SK-N-SH treated with all-trans-retinoic acid at 6 μM for 48 hours (cell line): ENCODE measurements at regions not wholly inside any gene's neighbourhood (a gene's known extent, or its start where the extent isn't known, plus 50 kb on each side); places are given as distances from the start of the nearest gene placed in this dataset.

Source experiments
- ATAC-seq: fragments of 200-7000 bp; cut with Tn5 transposase; 3 replicates; pipeline ENCODE4 v1.9.1; 2020; ENCODE audit warnings: mild to moderate bottlenecking, moderate library complexity
- ARNTL ChIP-seq: fragments of 450-650 bp; formaldehyde crosslinking; IDR thresholded peaks from 2 replicates; pipeline ENCODE4 v1.5.0; 2020; ENCODE audit warnings: low read depth, mild to moderate bottlenecking, moderate library complexity, borderline replicate concordance
- BACH2 ChIP-seq: fragments of 250-450 bp; sonication (Bioruptor Pico); IDR thresholded peaks from 2 replicates; pipeline ENCODE4 v1.9.0; 2021; ENCODE audit warnings: mild to moderate bottlenecking, borderline replicate concordance
- CREB5 ChIP-seq: fragments of 250-450 bp; sonication (Bioruptor Pico); IDR thresholded peaks from 2 replicates; pipeline ENCODE4 v1.5.1; 2020; ENCODE audit warnings: low read depth, mild to moderate bottlenecking, moderate library complexity
- CSDC2 ChIP-seq: fragments of 250-450 bp; sonication (Bioruptor Pico); IDR thresholded peaks from 2 replicates; pipeline ENCODE4 v1.5.0; 2020; ENCODE audit warnings: mild to moderate bottlenecking, moderate library complexity
- CSRNP3 ChIP-seq: fragments of 250-450 bp; sonication (Bioruptor Pico); IDR thresholded peaks from 2 replicates; pipeline ENCODE4 v1.5.1; 2021; ENCODE audit warnings: mild to moderate bottlenecking, moderate library complexity
- ISL1 ChIP-seq: fragments of 250-450 bp; sonication (Bioruptor Pico); IDR thresholded peaks from 2 replicates; pipeline ENCODE4 v2.1.2; 2022; ENCODE audit warnings: mild to moderate bottlenecking, moderate library complexity
- PATZ1 ChIP-seq: fragments of 250-450 bp; sonication (Bioruptor Pico); IDR thresholded peaks from 2 replicates; pipeline ENCODE4 v1.8.0; 2020; ENCODE audit warnings: mild to moderate bottlenecking, moderate library complexity, borderline replicate concordance
- POU6F1 ChIP-seq: fragments of 250-450 bp; sonication (Bioruptor Pico); IDR thresholded peaks from 2 replicates; pipeline ENCODE4 v1.8.0; 2021; ENCODE audit warnings: low read depth, mild to moderate bottlenecking, moderate library complexity, borderline replicate concordance
- PPARA ChIP-seq: fragments of 250-450 bp; sonication (Bioruptor Pico); IDR thresholded peaks from 2 replicates; pipeline ENCODE4 v1.5.0; 2020; ENCODE audit warnings: mild to moderate bottlenecking, borderline replicate concordance
- SNAI2 ChIP-seq: fragments of 250-450 bp; sonication (Bioruptor Pico); IDR thresholded peaks from 2 replicates; pipeline ENCODE4 v1.5.0; 2020; ENCODE audit warnings: mild to moderate bottlenecking, moderate library complexity
- TCF4 ChIP-seq: fragments of 250-450 bp; sonication (Bioruptor Pico); IDR thresholded peaks from 2 replicates; pipeline ENCODE4 v1.8.0; 2021; ENCODE audit warnings: mild to moderate bottlenecking, moderate library complexity, borderline replicate concordance
- TOX ChIP-seq: fragments of 250-450 bp; sonication (Bioruptor Pico); IDR thresholded peaks from 2 replicates; pipeline ENCODE4 v1.8.0; 2021; ENCODE audit warnings: mild to moderate bottlenecking, moderate library complexity, borderline replicate concordance
- TSHZ2 ChIP-seq: fragments of 250-450 bp; sonication (Bioruptor Pico); IDR thresholded peaks from 2 replicates; pipeline ENCODE4 v1.5.0; 2020; ENCODE audit warnings: mild to moderate bottlenecking, moderate library complexity
- ZC3H10 ChIP-seq: fragments of 250-450 bp; sonication (Bioruptor Pico); IDR thresholded peaks from 2 replicates; pipeline ENCODE4 v1.5.1; 2021; ENCODE audit warnings: mild to moderate bottlenecking, moderate library complexity
- ZFP3 ChIP-seq: fragments of 250-450 bp; sonication (Bioruptor Pico); IDR thresholded peaks from 2 replicates; pipeline ENCODE4 v1.5.0; 2020; ENCODE audit warnings: mild to moderate bottlenecking, moderate library complexity
- ZNF70 ChIP-seq: fragments of 450-650 bp; formaldehyde crosslinking; IDR thresholded peaks from 2 replicates; pipeline ENCODE4 v1.5.0; 2020; ENCODE audit warnings: mild to moderate bottlenecking, moderate library complexity

GRCh38 chr2:34646901-34647300, 1047.8 kb upstream of the FAM98A start:
- TF ChIP-seq SNAI2 (CRISPR knock-in tag) (no peak), TSHZ2 (CRISPR knock-in tag) (no peak)
- no peak for ATAC-seq

- no peak for TF ChIP-seq TCF4
- no peak for TF ChIP-seq TOX
- no peak for TF ChIP-seq CSRNP3
- TF ChIP-seq PPARA, result no peak
- no peak for TF ChIP-seq CREB5 (CRISPR knock-in tag)
- TF ChIP-seq PATZ1 (CRISPR knock-in tag), result no peak
- no peak for TF ChIP-seq ARNTL
- TF ChIP-seq ZFP3 (CRISPR knock-in tag), result no peak
- no peak for TF ChIP-seq POU6F1 (CRISPR knock-in tag)
- no peak for TF ChIP-seq BACH2 (CRISPR knock-in tag)
- no peak for ATAC-seq
Measured at GRCh38 chr2:34632327-34632726, 1033.2 kb upstream of the FAM98A start.

GRCh38 chr2:34627003-34627402, 1027.9 kb upstream of the FAM98A start:
- ATAC-seq, result no peak
- TF ChIP-seq CSRNP3 (no peak), ISL1 (CRISPR knock-in tag) (no peak), ZFP3 (CRISPR knock-in tag) (no peak), PATZ1 (CRISPR knock-in tag) (no peak), ARNTL (no peak), ZC3H10 (no peak)

GRCh38 chr2:34604164-34604563, 1005.1 kb upstream of the FAM98A start:
- no peak for ATAC-seq
- TF ChIP-seq CSDC2 (no peak), ZNF70 (CRISPR knock-in tag) (no peak), TOX (no peak), TSHZ2 (CRISPR knock-in tag) (no peak), TCF4 (no peak), CSRNP3 (no peak)
